ENCODE measurements at regions not wholly inside any gene's neighbourhood (a gene's known extent, or its start where the extent isn't known, plus 50 kb on each side); places are given as distances from the start of the nearest gene placed in this dataset.

DNA sequence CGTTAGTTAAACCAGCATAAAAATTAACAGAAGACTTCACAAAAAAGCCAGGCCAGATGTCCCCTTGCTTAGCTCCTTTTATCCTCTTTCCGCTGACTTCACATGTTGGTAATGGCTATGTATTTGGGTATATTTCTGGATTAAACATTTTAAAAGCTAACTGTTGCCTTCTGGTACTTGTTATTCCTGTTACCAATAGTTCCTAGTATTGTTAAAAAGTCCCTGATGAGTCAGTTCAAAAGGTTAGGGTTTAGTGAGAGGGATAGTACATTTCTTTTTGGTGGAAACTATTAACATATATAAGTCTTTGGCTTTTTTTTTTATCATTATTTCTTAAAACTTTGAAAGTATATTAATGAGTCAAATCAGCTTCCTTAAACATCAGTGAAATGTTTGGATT is 103.2 kb upstream of the ELL2 start:
- Histone ChIP-seq H3K4me1 (peaks cover 39% of the 10 kb centered on the region), H3K9me3 (no peaks in the 10 kb centered on the region), H3K4me3 (no peak overlapping the region), H3K27ac (no peak overlapping the region), H3K4me2 (no peak overlapping the region)
- FAIRE-seq: no peak
- no peak for ATAC-seq
- DNase-seq (ENCODE audit: low read depth in 1 of 2, low spot score in 1 of 2): no peak
- POLR2A ChIA-PET: no interaction called here
- 96% methylated on average over 2 of the region's 2 CpGs for WGBS (ENCODE audit: missing lambda C conversion rate)
- CTCF ChIA-PET: interaction anchor here (1.1 to 3.2 kb wide), 4 partner anchors 11 to 271 kb away, joined by 3 to 15 read pairs (median 6); partner anchors contain the start of gene ELL2
- TF ChIP-seq HOXA7 (CRISPR knock-in tag; IDR thresholded peaks at IDR 0.05): no peak
- TF ChIP-seq FOXS1 (CRISPR knock-in tag; IDR thresholded peaks at IDR 0.05): no peak
- no peak for TF ChIP-seq ELK1 (IDR thresholded peaks at IDR 0.05; ENCODE audit: low read depth, low read length)
- TF ChIP-seq POLR2AphosphoS2 (conservative IDR thresholded peaks at IDR 0.05; ENCODE audit: low read length): no peak
- TF ChIP-seq ZFP36 (IDR thresholded peaks at IDR 0.05; ENCODE audit: borderline replicate concordance, partially characterized antibody): no peak
- no peak for TF ChIP-seq E2F6 (IDR thresholded peaks at IDR 0.05; ENCODE audit: borderline replicate concordance, low read depth)
- no peak for TF ChIP-seq GATA3 (IDR thresholded peaks at IDR 0.05; ENCODE audit: borderline replicate concordance)

- no peak overlapping the region for H3K4me3 ChIP-seq
- POLR2A ChIA-PET: no interaction called here
- H3K4me1 ChIP-seq: peaks cover 31% of the 10 kb centered on the region
- FAIRE-seq (no peak), DNase-seq (ENCODE audit: low read depth in 1 of 2, low spot score in 1 of 2) (no peak), ATAC-seq (no peak)
- CTCF ChIA-PET: interaction anchor here (1.3 to 3.2 kb wide), 2 partner anchors 9 to 274 kb away, joined by 4 to 15 read pairs; no protein-coding TSS in a partner anchor
- no peaks in the 10 kb centered on the region for H3K9me3 ChIP-seq
- TF ChIP-seq HEYL (CRISPR knock-in tag; IDR thresholded peaks at IDR 0.05) (no peak), FOXS1 (CRISPR knock-in tag; IDR thresholded peaks at IDR 0.05) (no peak), HOXB13 (CRISPR knock-in tag; IDR thresholded peaks at IDR 0.05; ENCODE audit: low read depth) (no peak), EP300 (IDR thresholded peaks at IDR 0.05) (no peak), RNF2 (IDR thresholded peaks at IDR 0.05; ENCODE audit: borderline replicate concordance, low read depth) (no peak), NPAS2 (CRISPR knock-in tag; IDR thresholded peaks at IDR 0.05; ENCODE audit: borderline replicate concordance) (no peak), USF2 (IDR thresholded peaks at IDR 0.05) (no peak), BCL3 (IDR thresholded peaks at IDR 0.05) (no peak)
- TF ChIP-seq, protein P1, sequence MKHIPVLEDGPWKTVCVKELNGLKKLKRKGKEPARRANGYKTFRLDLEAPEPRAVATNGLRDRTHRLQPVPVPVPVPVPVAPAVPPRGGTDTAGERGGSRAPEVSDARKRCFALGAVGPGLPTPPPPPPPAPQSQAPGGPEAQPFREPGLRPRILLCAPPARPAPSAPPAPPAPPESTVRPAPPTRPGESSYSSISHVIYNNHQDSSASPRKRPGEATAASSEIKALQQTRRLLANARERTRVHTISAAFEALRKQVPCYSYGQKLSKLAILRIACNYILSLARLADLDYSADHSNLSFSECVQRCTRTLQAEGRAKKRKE (CRISPR knock-in tag; IDR thresholded peaks at IDR 0.05; ENCODE audit: low read depth): no peak
- no peak overlapping the region for H3K4me2 ChIP-seq
- no peak overlapping the region for H3K27ac ChIP-seq
- WGBS (ENCODE audit: missing lambda C conversion rate): 83% methylated on average over 1 of the region's 1 CpG
These were observed 101.2 kb upstream of the ELL2 start for GRCh38 chr5:96062836-96063235.

DNA sequence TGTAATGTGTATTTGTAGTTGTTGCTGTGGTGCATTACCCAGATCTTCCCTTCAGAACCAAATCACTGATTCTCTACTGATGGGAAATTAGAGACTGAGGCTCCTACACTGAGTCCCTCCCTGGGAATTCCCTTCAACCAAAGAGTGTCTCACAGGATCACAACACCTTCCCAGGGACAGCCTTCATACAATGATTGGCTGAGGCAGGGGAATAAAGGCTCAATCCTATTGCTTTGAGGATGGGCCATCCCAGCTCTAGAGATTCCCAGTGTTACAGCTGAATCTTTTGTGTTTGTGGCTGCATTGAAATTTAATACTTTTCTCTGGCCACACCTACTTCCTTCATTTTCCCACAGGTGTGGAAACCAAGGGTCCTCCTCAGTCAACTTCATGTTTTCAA is 96.4 kb upstream of the ELL2 start:
- no peaks in the 10 kb centered on the region for H3K4me1 ChIP-seq
- DNase-seq (ENCODE audit: low read depth in 1 of 2, low spot score in 1 of 2) (no peak), FAIRE-seq (no peak), ATAC-seq (no peak)
- ChIA-PET POLR2A (no interaction called here), CTCF (interaction anchor here (0.8 kb wide), 1 partner anchor 18 kb away, joined by 3 read pairs; no protein-coding TSS in a partner anchor)
- H3K4me3 ChIP-seq: no peak overlapping the region
- H3K27ac ChIP-seq: no peak overlapping the region
- H3K4me2 ChIP-seq: no peak overlapping the region
- no peak for TF ChIP-seq SREBF2 (IDR thresholded peaks at IDR 0.05)
- H3K9me3 ChIP-seq: no peaks in the 10 kb centered on the region

Data from A549 (cell line).